ENCODE measurements at regions not wholly inside any gene's neighbourhood (a gene's known extent, or its start where the extent isn't known, plus 50 kb on each side); places are given as distances from the start of the nearest gene placed in this dataset.

- DNase-seq: no peak
Observed at GRCh38 chr18:73670524-73670923, 477.1 kb downstream of the FBXO15 start.

GRCh38 chr18:73670039-73670438 lies 477.6 kb downstream of the FBXO15 start:
- no peak for DNase-seq

- no peak for DNase-seq
Observed at GRCh38 chr18:73669297-73669696, 478.3 kb downstream of the FBXO15 start.

- no peak for DNase-seq
Observed at GRCh38 chr18:73668051-73668450, 479.6 kb downstream of the FBXO15 start.

GRCh38 chr18:73666772-73667171 lies 480.9 kb downstream of the FBXO15 start:
- no peak for DNase-seq

GRCh38 chr18:73664896-73665295 lies 482.7 kb downstream of the FBXO15 start:
- no peak for DNase-seq

- DNase-seq: no peak
Observed at GRCh38 chr18:73663581-73663980, 484.1 kb downstream of the FBXO15 start.

- DNase-seq: no peak
Observed at GRCh38 chr18:73662421-73662820, 485.2 kb downstream of the FBXO15 start.

- DNase-seq: no peak
Observed at GRCh38 chr18:73660931-73661856, 486.4 kb downstream of the FBXO15 start.

GRCh38 chr18:73656691-73657090 lies 490.9 kb downstream of the FBXO15 start:
- DNase-seq: no peak

GRCh38 chr18:73653827-73654226 lies 493.8 kb downstream of the FBXO15 start:
- no peak for DNase-seq

GRCh38 chr18:73653251-73653650 lies 494.4 kb downstream of the FBXO15 start:
- no peak for DNase-seq

GRCh38 chr18:73647391-73647790 lies 500.2 kb downstream of the FBXO15 start:
- no peak for DNase-seq

GRCh38 chr18:73646772-73647171 lies 500.9 kb downstream of the FBXO15 start:
- DNase-seq: no peak

- no peak for DNase-seq
Observed at GRCh38 chr18:73646196-73646595, 501.4 kb downstream of the FBXO15 start.

GRCh38 chr18:73645160-73645715 lies 502.4 kb downstream of the FBXO15 start:
- DNase-seq: no peak

- no peak for DNase-seq
Observed at GRCh38 chr18:73639788-73640187, 507.8 kb downstream of the FBXO15 start.

GRCh38 chr18:73638709-73639108 lies 508.9 kb downstream of the FBXO15 start:
- DNase-seq: no peak

- DNase-seq: no peak
Observed at GRCh38 chr18:73636355-73636754, 511.3 kb downstream of the FBXO15 start.

GRCh38 chr18:73626859-73627258 lies 520.8 kb downstream of the FBXO15 start:
- no peak for DNase-seq

GRCh38 chr18:73626221-73626620 lies 521.4 kb downstream of the FBXO15 start:
- no peak for DNase-seq

GRCh38 chr18:73621091-73621490 lies 526.5 kb downstream of the FBXO15 start:
- no peak for DNase-seq

- no peak for DNase-seq
Observed at GRCh38 chr18:73617981-73618380, 529.7 kb downstream of the FBXO15 start.

GRCh38 chr18:73615506-73615905 lies 532.1 kb downstream of the FBXO15 start:
- no peak for DNase-seq

GRCh38 chr18:73614812-73615211 lies 532.8 kb downstream of the FBXO15 start:
- no peak for DNase-seq

Data from COR-L47 (cell line).